AG09309 (cell line): ENCODE measurements at regions not wholly inside any gene's neighbourhood (a gene's known extent, or its start where the extent isn't known, plus 50 kb on each side); places are given as distances from the start of the nearest gene placed in this dataset.

Source experiments
- DNase-seq: peaks from one replicate; pipeline ENCODE4 v3.0.0-alpha.2; 2010; ENCODE audit warnings: low read depth
- H3K4me3 ChIP-seq: 2 replicates; pipeline ENCODE4 v1.5.1; 2011; ENCODE audit warnings: mild to moderate bottlenecking, low read depth, low read length, moderate library complexity; ENCODE audit not compliant: control insufficient read depth
- CTCF ChIP-seq: IDR thresholded peaks from 2 replicates; pipeline ENCODE4 v1.5.1; 2011; ENCODE audit warnings: mild to moderate bottlenecking, low read depth, low read length, inconsistent platforms; ENCODE audit not compliant: insufficient read depth, control insufficient read depth; ENCODE audit errors: missing control alignments

GRCh38 chr6:76814496-76815458 lies 648.5 kb downstream of the HTR1B start:
- DNase-seq: no peak
- H3K4me3 ChIP-seq: no peak overlapping the region
- no peak for TF ChIP-seq CTCF

- TF ChIP-seq CTCF: no peak
- no peak for DNase-seq
- H3K4me3 ChIP-seq: no peak overlapping the region
These were observed 653.0 kb downstream of the HTR1B start for GRCh38 chr6:76810286-76810685.

- no peak overlapping the region for H3K4me3 ChIP-seq
- DNase-seq: no peak
- TF ChIP-seq CTCF: no peak
These were observed 660.2 kb downstream of the HTR1B start for GRCh38 chr6:76803038-76803580.

GRCh38 chr6:76792394-76792793 lies 670.9 kb downstream of the HTR1B start:
- no peak for DNase-seq
- TF ChIP-seq CTCF: no peak
- no peak overlapping the region for H3K4me3 ChIP-seq

- no peak for DNase-seq
- H3K4me3 ChIP-seq: no peak overlapping the region
- no peak for TF ChIP-seq CTCF
These were observed 672.4 kb downstream of the HTR1B start for GRCh38 chr6:76790881-76791280.

GRCh38 chr6:76790045-76790796 lies 673.1 kb downstream of the HTR1B start:
- no peak for TF ChIP-seq CTCF
- H3K4me3 ChIP-seq: no peak overlapping the region
- no peak for DNase-seq
